ENCODE measurements at regions not wholly inside any gene's neighbourhood (a gene's known extent, or its start where the extent isn't known, plus 50 kb on each side); places are given as distances from the start of the nearest gene placed in this dataset.

DNA sequence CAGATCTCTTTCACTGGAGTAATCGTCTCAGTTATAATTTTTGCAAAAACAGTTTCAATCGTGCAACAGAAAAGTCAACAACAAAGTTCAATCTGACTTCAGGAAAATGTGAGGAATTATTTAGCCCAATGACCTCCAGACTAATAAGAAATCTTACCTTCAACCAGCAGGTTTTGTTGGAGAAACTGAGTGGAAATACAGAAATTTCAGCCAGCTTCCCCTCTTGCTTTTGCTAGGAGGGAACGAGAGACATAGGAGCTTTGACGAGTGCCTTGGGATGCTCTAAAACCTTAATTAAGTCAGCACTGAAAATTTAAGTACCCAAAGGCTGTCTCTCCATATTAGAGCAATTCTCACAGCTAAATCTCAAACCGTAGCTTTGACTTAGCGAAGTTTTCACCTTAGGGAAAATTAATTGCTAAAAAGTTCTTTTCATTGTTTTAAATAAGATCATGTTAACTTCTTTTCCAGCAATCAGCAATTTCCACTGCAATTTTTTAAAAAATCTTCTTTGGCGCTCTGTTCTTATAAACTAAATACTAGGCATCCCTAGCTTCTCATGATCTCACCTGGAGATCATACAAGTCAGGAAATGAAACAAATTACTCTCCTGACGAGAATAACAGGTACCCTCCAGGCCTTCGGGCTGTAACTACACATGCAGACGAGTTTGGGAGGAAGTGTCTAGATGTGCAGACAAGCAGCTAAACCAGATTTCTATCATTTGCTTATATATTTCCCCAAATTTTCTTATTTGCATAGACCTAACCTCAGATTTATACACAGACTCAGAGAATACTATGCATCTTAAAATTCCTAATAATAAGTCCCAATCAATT, 250.2 kb downstream of the FAM43A start:
- no peak for TF ChIP-seq ZNF282 (IDR thresholded peaks at IDR 0.05; ENCODE audit: partially characterized antibody)
- no peak for TF ChIP-seq TBX3 (IDR thresholded peaks at IDR 0.05; ENCODE audit: borderline replicate concordance)
- no peak for TF ChIP-seq NFE2L2 (IDR thresholded peaks at IDR 0.05; ENCODE audit: low read length)
- TF ChIP-seq GABPA (IDR thresholded peaks at IDR 0.05; ENCODE audit: low read depth, low read length) = no peak
- no peak for TF ChIP-seq GABPA (CRISPR knock-in tag; IDR thresholded peaks at IDR 0.05; ENCODE audit: low read depth)
- TF ChIP-seq, protein P1, sequence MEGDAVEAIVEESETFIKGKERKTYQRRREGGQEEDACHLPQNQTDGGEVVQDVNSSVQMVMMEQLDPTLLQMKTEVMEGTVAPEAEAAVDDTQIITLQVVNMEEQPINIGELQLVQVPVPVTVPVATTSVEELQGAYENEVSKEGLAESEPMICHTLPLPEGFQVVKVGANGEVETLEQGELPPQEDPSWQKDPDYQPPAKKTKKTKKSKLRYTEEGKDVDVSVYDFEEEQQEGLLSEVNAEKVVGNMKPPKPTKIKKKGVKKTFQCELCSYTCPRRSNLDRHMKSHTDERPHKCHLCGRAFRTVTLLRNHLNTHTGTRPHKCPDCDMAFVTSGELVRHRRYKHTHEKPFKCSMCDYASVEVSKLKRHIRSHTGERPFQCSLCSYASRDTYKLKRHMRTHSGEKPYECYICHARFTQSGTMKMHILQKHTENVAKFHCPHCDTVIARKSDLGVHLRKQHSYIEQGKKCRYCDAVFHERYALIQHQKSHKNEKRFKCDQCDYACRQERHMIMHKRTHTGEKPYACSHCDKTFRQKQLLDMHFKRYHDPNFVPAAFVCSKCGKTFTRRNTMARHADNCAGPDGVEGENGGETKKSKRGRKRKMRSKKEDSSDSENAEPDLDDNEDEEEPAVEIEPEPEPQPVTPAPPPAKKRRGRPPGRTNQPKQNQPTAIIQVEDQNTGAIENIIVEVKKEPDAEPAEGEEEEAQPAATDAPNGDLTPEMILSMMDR (CRISPR knock-in tag; IDR thresholded peaks at IDR 0.05) = no peak
- TF ChIP-seq ZNF746 (CRISPR knock-in tag; IDR thresholded peaks at IDR 0.05) = no peak
- TF ChIP-seq CHD2 (IDR thresholded peaks at IDR 0.05; ENCODE audit: low read depth, low read length) = no peak
- no peak for TF ChIP-seq NFYB (CRISPR knock-in tag; IDR thresholded peaks at IDR 0.05)
- TF ChIP-seq, protein P2, sequence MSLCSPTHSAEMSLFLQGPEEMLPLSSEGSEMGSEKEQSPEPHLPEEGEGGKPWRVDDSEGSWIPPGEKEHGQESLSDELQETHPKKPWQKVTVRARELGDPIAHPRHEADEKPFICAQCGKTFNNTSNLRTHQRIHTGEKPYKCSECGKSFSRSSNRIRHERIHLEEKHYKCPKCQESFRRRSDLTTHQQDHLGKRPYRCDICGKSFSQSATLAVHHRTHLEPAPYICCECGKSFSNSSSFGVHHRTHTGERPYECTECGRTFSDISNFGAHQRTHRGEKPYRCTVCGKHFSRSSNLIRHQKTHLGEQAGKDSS (CRISPR knock-in tag; IDR thresholded peaks at IDR 0.05; ENCODE audit: borderline replicate concordance, low read depth) = no peak
